SK-N-SH (cell line): ENCODE measurements at regions not wholly inside any gene's neighbourhood (a gene's known extent, or its start where the extent isn't known, plus 50 kb on each side); places are given as distances from the start of the nearest gene placed in this dataset.

Source experiments
- CTCF ChIA-PET: fragments of 300-600, 350-600 bp; formaldehyde crosslinking; extraction: SDS; loops from one replicate; lab custom pipeline; 2021; lab: Yijun Ruan, JAX
- POLR2A ChIA-PET: fragments of 350-600 bp; sonication (Branson Sonifier 250); formaldehyde crosslinking; extraction: SDS; loops from one replicate; lab custom pipeline; 2020; ENCODE audit warnings: antibody characterized with exemption, inconsistent platforms; lab: Yijun Ruan, JAX
- DNase-seq: peaks from one replicate; pipeline ENCODE4 v3.0.0; 2012
- H2AFZ ChIP-seq: fragments of 200-600 bp; sonication (generic); 2 replicates; pipeline ENCODE4 v1.8.1; 2016; ENCODE audit warnings: antibody characterized with exemption, mild to moderate bottlenecking, low read depth
- H3F3A ChIP-seq: fragments of 200-600 bp; sonication (generic); replicated peaks from 2 replicates; pipeline ENCODE3; 2016; ENCODE audit warnings: antibody characterized with exemption, mild to moderate bottlenecking; ENCODE audit not compliant: insufficient read depth
- H3K27ac ChIP-seq, 2 experiments: fragments of 200-500 bp in 1 of 2; fragments of 200-600 bp in 1 of 2; sonication (Bioruptor generic) in 1 of 2; sonication (generic), shearing (Covaris generic) in 1 of 2; 2 replicates each; pipeline versions ENCODE4 v1.5.1 to v1.6.1; 2014 to 2016; ENCODE audit warnings: low read depth in 2 of 2, inconsistent platforms in 1 of 2, low read length in 1 of 2, mild to moderate bottlenecking in 1 of 2, mixed read lengths in 1 of 2
- H3K27me3 ChIP-seq: fragments of 200-600 bp; sonication (generic), shearing (Covaris generic); 2 replicates; pipeline ENCODE4 v1.6.1; 2016; ENCODE audit warnings: mixed run types; ENCODE audit not compliant: insufficient read depth
- H3K36me3 ChIP-seq, 2 experiments: fragments of 200-500 bp in 1 of 2; fragments of 200-600 bp in 1 of 2; sonication (Bioruptor generic) in 1 of 2; sonication (generic) in 1 of 2; replicated peaks in 1 of 2; 2 replicates each; pipeline versions ENCODE3 to v1.5.1; 2014 to 2016; ENCODE audit warnings: low read length in 1 of 2, mild to moderate bottlenecking in 1 of 2; ENCODE audit not compliant: insufficient read depth in 2 of 2, control insufficient read depth in 1 of 2
- H3K4me1 ChIP-seq, 2 experiments: fragments of 200-500 bp in 1 of 2; fragments of 200-600 bp in 1 of 2; sonication (Bioruptor generic) in 1 of 2; sonication (generic), shearing (Covaris generic) in 1 of 2; 2 replicates each; pipeline versions ENCODE4 v1.5.1 to v1.6.1; 2014 to 2016; ENCODE audit warnings: low read depth in 1 of 2, low read length in 1 of 2, mixed run types in 1 of 2; ENCODE audit not compliant: insufficient read depth in 2 of 2, control insufficient read depth in 1 of 2
- H3K4me2 ChIP-seq: fragments of 200-600 bp; sonication (generic), shearing (Covaris generic); 2 replicates; pipeline ENCODE4 v1.6.1; 2017; ENCODE audit warnings: mixed run types
- H3K4me3 ChIP-seq, 2 experiments: fragments of 200-500 bp in 1 of 2; fragments of 200-600 bp in 1 of 2; sonication (Bioruptor generic) in 1 of 2; sonication (generic), shearing (Covaris generic) in 1 of 2; 2 replicates each; pipeline versions ENCODE4 v1.5.1 to v1.8.1; 2014 to 2016; ENCODE audit warnings: low read depth in 2 of 2, inconsistent platforms in 1 of 2, low read length in 1 of 2, mild to moderate bottlenecking in 1 of 2, mixed read lengths in 1 of 2, moderate library complexity in 1 of 2
- H3K79me2 ChIP-seq: fragments of 200-600 bp; sonication (generic); 2 replicates; pipeline ENCODE4 v1.8.1; 2017; ENCODE audit warnings: mild to moderate bottlenecking; ENCODE audit not compliant: insufficient read depth
- H3K9ac ChIP-seq: fragments of 200-600 bp; sonication (generic); 2 replicates; pipeline ENCODE4 v1.6.1; 2017; ENCODE audit warnings: mixed run types
- H3K9me2 ChIP-seq: fragments of 200-600 bp; sonication (generic); 2 replicates; pipeline ENCODE4 v1.6.1; 2017; ENCODE audit warnings: mixed run types
- H3K9me3 ChIP-seq: fragments of 200-600 bp; sonication (generic); 2 replicates; pipeline ENCODE4 v1.6.1; 2017; ENCODE audit warnings: mixed run types, mild to moderate bottlenecking, moderate library complexity
- H4K20me1 ChIP-seq: fragments of 200-600 bp; sonication (generic); 2 replicates; pipeline ENCODE4 v1.6.1; 2017; ENCODE audit warnings: mild to moderate bottlenecking, mixed run types; ENCODE audit not compliant: insufficient read depth
- CTCF ChIP-seq: fragments of 200-600 bp; sonication (generic); IDR thresholded peaks from 2 replicates; pipeline ENCODE4 v1.6.1; 2017; ENCODE audit warnings: antibody characterized with exemption, mild to moderate bottlenecking, moderate library complexity
- EP300 ChIP-seq, 2 experiments: IDR thresholded peaks; 2 replicates each; pipeline versions ENCODE4 v1.4.0 to v1.6.1; 2012; ENCODE audit warnings: borderline replicate concordance in 1 of 2, low read depth in 1 of 2, low read length in 1 of 2
- EZH2phosphoT487 ChIP-seq: fragments of 200-600 bp; sonication (generic); IDR thresholded peaks from 2 replicates; pipeline ENCODE4 v1.6.1; 2017; ENCODE audit warnings: low read depth, mixed run types, mild to moderate bottlenecking, antibody characterized with exemption, moderate library complexity, borderline replicate concordance
- FOSL2 ChIP-seq: IDR thresholded peaks from 2 replicates; pipeline ENCODE4 v1.4.0; 2012; ENCODE audit warnings: low read depth, mild to moderate bottlenecking, moderate library complexity, borderline replicate concordance
- FOXJ3 ChIP-seq: sonication (generic); formaldehyde crosslinking; IDR thresholded peaks from 2 replicates; pipeline ENCODE4 v1.5.1; 2020; ENCODE audit warnings: mild to moderate bottlenecking, missing genetic modification reagents
- GABPA ChIP-seq: IDR thresholded peaks from 2 replicates; pipeline ENCODE4 v1.4.0; 2012; ENCODE audit warnings: low read depth, mild to moderate bottlenecking
- GATA2 ChIP-seq: sonication (generic); formaldehyde crosslinking; IDR thresholded peaks from 2 replicates; pipeline ENCODE4 v1.5.0; 2020; ENCODE audit warnings: mild to moderate bottlenecking, missing genetic modification reagents
- IRF3 ChIP-seq: fragments of 150-350 bp; IDR thresholded peaks from 2 replicates; pipeline ENCODE4 v1.6.1; 2016; ENCODE audit warnings: mild to moderate bottlenecking, low read depth, low read length
- MEF2A ChIP-seq: IDR thresholded peaks from 2 replicates; pipeline ENCODE4 v1.4.0; 2012; ENCODE audit warnings: low read depth, borderline replicate concordance
- MXI1 ChIP-seq: IDR thresholded peaks from 2 replicates; pipeline ENCODE4 v1.6.1; 2012; ENCODE audit warnings: mild to moderate bottlenecking, low read depth, low read length, improper control_type of control experiment
- NFIC ChIP-seq: IDR thresholded peaks from 2 replicates; pipeline ENCODE4 v1.4.0; 2012; ENCODE audit warnings: borderline replicate concordance
- RXRA ChIP-seq: IDR thresholded peaks from 2 replicates; pipeline ENCODE4 v1.4.0; 2012; ENCODE audit warnings: low read depth, mild to moderate bottlenecking, borderline replicate concordance
- SIN3A ChIP-seq: IDR thresholded peaks from 2 replicates; pipeline ENCODE4 v1.6.1; 2012; ENCODE audit warnings: low read depth, mild to moderate bottlenecking, low read length, moderate library complexity, borderline replicate concordance
- SMC3 ChIP-seq: IDR thresholded peaks from 2 replicates; pipeline ENCODE4 v1.6.1; 2012; ENCODE audit warnings: low read depth, low read length, improper control_type of control experiment
- TAF1 ChIP-seq: IDR thresholded peaks from 2 replicates; pipeline ENCODE4 v1.6.1; 2012; ENCODE audit warnings: low read depth, mild to moderate bottlenecking, low read length, moderate library complexity, borderline replicate concordance
- TEAD4 ChIP-seq: IDR thresholded peaks from 2 replicates; pipeline ENCODE4 v1.4.0; 2012; ENCODE audit warnings: mild to moderate bottlenecking, borderline replicate concordance; ENCODE audit not compliant: insufficient read depth
- USF2 ChIP-seq: fragments of 150-350 bp; IDR thresholded peaks from 2 replicates; pipeline ENCODE4 v1.6.1; 2017; ENCODE audit warnings: antibody characterized with exemption, low read length, low read depth, borderline replicate concordance
- YY1 ChIP-seq: IDR thresholded peaks from 2 replicates; pipeline ENCODE4 v1.4.0; 2012; ENCODE audit warnings: low read depth, mild to moderate bottlenecking
- WGBS: methylation state at CpG from one replicate; pipeline ENCODE4 v1.1.6; 2017; ENCODE audit warnings: low lambda C conversion rate; 5-methylcytosine and 5-hydroxymethylcytosine counted together
- TF ChIP-seq, protein P1 (sequence below): IDR thresholded peaks from 2 replicates; pipeline ENCODE4; 2012

DNA sequence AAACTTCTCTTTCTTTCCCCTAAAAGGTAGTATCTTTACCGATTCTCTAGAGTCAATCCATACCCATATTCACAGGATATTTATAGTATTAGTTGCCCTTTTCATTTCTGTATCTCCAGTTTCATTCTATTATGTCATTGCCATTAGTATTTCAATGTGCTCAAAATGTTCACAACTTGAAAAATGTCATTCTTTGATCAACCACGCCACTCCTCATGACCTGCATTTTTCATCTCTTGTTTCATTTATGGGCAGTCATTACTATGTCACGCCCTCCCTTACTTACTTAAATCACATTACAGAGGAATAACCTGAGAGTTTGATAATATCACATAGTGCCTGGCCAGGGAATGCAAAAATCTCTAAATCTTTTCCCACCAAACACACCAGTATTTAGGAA, 427.3 kb upstream of the GJE1 start (continued):
- no peak for TF ChIP-seq CTCF

DNA sequence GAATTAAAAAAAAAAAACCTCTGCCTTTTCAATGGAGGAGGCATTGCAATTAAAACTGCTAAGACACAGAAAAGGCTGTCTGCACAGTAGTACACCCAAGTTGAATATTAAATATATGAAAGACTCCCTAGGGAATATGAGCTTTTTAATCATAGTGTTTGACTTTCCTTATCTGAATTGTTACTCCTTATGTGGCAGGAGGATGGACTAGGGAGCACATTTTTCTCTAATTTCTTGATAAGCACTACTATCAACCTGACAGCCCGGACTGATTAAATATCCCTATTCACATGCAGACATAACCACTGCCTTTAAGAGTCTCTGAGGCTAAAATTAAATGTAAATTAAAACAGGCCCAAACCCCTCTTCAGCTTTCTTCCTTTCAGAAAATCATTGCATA, 428.6 kb upstream of the GJE1 start:
- no peaks in the 10 kb centered on the region for H4K20me1 ChIP-seq
- no peak overlapping the region for H2AFZ ChIP-seq
- H3K9me2 ChIP-seq = no peaks in the 10 kb centered on the region
- H3K27ac ChIP-seq = no peak overlapping the region
- peaks cover 0 to 3% of the 10 kb centered on the region in 2 experiments; a peak in 1 of 4 replicates for H3K4me1 ChIP-seq
- no peaks in the 10 kb centered on the region; the same call in 1 of the 2 replicates for H3K79me2 ChIP-seq
- ChIA-PET POLR2A (no interaction called here), CTCF (no interaction called here)
- no peak overlapping the region for H3K4me3 ChIP-seq
- no peaks in the 10 kb centered on the region for H3K27me3 ChIP-seq
- peaks cover 0 to 4% of the 10 kb centered on the region in 2 experiments for H3K36me3 ChIP-seq
- H3K9me3 ChIP-seq = no peaks in the 10 kb centered on the region
- DNase-seq = no peak
- no peak overlapping the region for H3K4me2 ChIP-seq
- TF ChIP-seq GABPA (no peak), IRF3 (no peak), FOXJ3 (no peak), FOSL2 (no peak), TEAD4 (no peak), SIN3A (no peak), MEF2A (no peak), MXI1 (no peak), GATA2 (CRISPR knock-in tag) (no peak), YY1 (no peak), EZH2phosphoT487 (no peak), RXRA (no peak), EP300 (IDR thresholded peaks at IDR 0.05; ENCODE audit: borderline replicate concordance in 1 of 2, low read depth in 1 of 2, low read length in 1 of 2) (no peak), SMC3 (no peak), TAF1 (no peak), CTCF (no peak), USF2 (no peak), NFIC (no peak)
- TF ChIP-seq, protein P1, sequence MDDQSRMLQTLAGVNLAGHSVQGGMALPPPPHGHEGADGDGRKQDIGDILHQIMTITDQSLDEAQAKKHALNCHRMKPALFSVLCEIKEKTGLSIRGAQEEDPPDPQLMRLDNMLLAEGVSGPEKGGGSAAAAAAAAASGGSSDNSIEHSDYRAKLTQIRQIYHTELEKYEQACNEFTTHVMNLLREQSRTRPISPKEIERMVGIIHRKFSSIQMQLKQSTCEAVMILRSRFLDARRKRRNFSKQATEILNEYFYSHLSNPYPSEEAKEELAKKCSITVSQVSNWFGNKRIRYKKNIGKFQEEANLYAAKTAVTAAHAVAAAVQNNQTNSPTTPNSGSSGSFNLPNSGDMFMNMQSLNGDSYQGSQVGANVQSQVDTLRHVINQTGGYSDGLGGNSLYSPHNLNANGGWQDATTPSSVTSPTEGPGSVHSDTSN = no peak
- H3F3A ChIP-seq = peaks cover 5% of the 10 kb centered on the region
- WGBS = 52% methylated on average over 1 of the region's 1 CpG
- H3K9ac ChIP-seq = no peak overlapping the region
